HepG2 (cell line): ENCODE measurements at regions not wholly inside any gene's neighbourhood (a gene's known extent, or its start where the extent isn't known, plus 50 kb on each side); places are given as distances from the start of the nearest gene placed in this dataset.

ENCODE experiments used
- BCLAF1 ChIP-seq: fragments of 450-650 bp; IDR thresholded peaks from 2 replicates; pipeline ENCODE4 v1.6.1; 2017; ENCODE audit warnings: mild to moderate bottlenecking
- DZIP1 ChIP-seq: sonication (generic); formaldehyde crosslinking; IDR thresholded peaks from 2 replicates; pipeline ENCODE4 v1.5.0; 2020; ENCODE audit warnings: mild to moderate bottlenecking, missing genetic modification reagents
- GATAD2A ChIP-seq: IDR thresholded peaks from 2 replicates; pipeline ENCODE4 v1.6.1; 2016
- GTF3A ChIP-seq: sonication (generic); formaldehyde crosslinking; conservative IDR thresholded peaks from 2 replicates; pipeline ENCODE4 v1.4.0; 2020; ENCODE audit warnings: mild to moderate bottlenecking, missing genetic modification reagents
- KLF15 ChIP-seq: sonication (generic); formaldehyde crosslinking; IDR thresholded peaks from 2 replicates; pipeline ENCODE4 v1.8.1; 2023; ENCODE audit warnings: borderline replicate concordance, mild to moderate bottlenecking, inconsistent platforms, missing genetic modification reagents, mixed read lengths
- MTF1 ChIP-seq: sonication (generic); formaldehyde crosslinking; IDR thresholded peaks from 2 replicates; pipeline ENCODE4 v1.5.0; 2020; ENCODE audit warnings: missing genetic modification reagents
- ZBTB1 ChIP-seq: sonication (generic); formaldehyde crosslinking; IDR thresholded peaks from 2 replicates; pipeline ENCODE4 v1.4.0; 2020; ENCODE audit warnings: missing genetic modification reagents, borderline replicate concordance
- ZBTB8A ChIP-seq: sonication (generic); formaldehyde crosslinking; IDR thresholded peaks from 2 replicates; pipeline ENCODE4 v1.4.0; 2020; ENCODE audit warnings: mild to moderate bottlenecking, low read depth, missing genetic modification reagents, borderline replicate concordance
- ZNF232 ChIP-seq: sonication (generic); formaldehyde crosslinking; IDR thresholded peaks from 2 replicates; pipeline ENCODE4 v1.4.0; 2020; ENCODE audit warnings: missing genetic modification reagents, borderline replicate concordance
- ZNF564 ChIP-seq: sonication (generic); formaldehyde crosslinking; IDR thresholded peaks from 2 replicates; pipeline ENCODE4 v1.8.1; 2023; ENCODE audit warnings: mild to moderate bottlenecking, missing genetic modification reagents

GRCh38 chr4:27198971-27199370 lies 338.3 kb downstream of the STIM2 start (continued):
- TF ChIP-seq BCLAF1 (no peak), MTF1 (CRISPR knock-in tag) (no peak), DZIP1 (CRISPR knock-in tag) (no peak), GATAD2A (CRISPR knock-in tag) (no peak), ZNF232 (CRISPR knock-in tag) (no peak), ZBTB8A (CRISPR knock-in tag) (no peak), ZNF564 (CRISPR knock-in tag) (no peak), ZBTB1 (CRISPR knock-in tag) (no peak), GTF3A (no peak), KLF15 (CRISPR knock-in tag) (no peak)
- TF ChIP-seq, all 625 proteins: peak for 0
